ENCODE measurements at regions not wholly inside any gene's neighbourhood (a gene's known extent, or its start where the extent isn't known, plus 50 kb on each side); places are given as distances from the start of the nearest gene placed in this dataset.

DNA sequence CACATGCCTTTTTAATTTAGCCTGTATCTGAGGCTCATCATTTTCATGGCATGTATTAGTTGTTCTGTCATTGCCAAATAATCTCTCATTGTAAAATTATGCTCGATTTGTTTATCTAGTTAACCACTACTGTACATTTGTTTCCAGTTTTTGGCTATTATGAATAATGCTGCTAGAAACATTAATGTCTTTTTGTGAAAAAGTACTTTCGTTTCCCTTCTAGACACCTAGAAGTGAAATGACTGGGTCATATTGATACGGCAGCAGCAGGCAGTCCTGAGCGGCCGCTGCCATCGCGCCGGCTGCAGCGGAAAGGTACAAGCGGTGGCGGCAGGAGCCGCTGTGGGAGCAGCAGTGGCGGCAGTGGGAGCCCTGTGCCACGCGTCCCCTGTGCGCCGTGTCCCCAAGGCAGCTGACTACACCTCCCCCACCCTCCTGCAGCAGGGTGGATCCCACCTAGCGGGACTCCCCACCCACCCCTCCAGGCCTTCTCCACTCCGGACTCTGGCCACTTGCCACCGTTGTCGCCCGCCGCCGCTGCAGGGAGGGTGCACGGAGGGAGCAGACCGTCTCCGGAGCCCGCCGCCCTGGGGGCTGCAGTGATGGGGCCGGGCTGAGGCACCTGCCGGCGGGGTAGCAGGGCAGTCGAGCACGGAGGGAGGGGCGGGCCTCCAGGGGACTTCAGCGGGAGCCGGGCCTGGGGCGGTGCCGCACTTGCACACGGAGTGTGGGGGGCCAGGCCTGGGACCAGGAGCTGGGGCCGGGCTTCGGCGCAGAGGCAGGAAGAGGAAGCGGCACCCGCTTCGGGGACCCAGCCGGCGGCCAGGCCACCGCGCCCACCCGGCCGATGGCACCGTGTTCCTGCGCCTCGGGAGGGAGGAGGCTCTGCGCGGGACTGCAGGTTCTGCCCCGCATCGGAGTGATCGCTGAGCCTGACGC, 66.8 kb upstream of the RGS7 start:
- H3K9ac ChIP-seq (ENCODE audit: low read length): peak overlapping the region; percentile 60
- peaks cover 5% of the 10 kb centered on the region; the same call in 1 of the 2 replicates for H3K4me1 ChIP-seq (ENCODE audit: low read length)
- peak overlapping the region; percentile 64 for H2AFZ ChIP-seq (ENCODE audit: low read depth, low read length)
- TF ChIP-seq, protein P1, sequence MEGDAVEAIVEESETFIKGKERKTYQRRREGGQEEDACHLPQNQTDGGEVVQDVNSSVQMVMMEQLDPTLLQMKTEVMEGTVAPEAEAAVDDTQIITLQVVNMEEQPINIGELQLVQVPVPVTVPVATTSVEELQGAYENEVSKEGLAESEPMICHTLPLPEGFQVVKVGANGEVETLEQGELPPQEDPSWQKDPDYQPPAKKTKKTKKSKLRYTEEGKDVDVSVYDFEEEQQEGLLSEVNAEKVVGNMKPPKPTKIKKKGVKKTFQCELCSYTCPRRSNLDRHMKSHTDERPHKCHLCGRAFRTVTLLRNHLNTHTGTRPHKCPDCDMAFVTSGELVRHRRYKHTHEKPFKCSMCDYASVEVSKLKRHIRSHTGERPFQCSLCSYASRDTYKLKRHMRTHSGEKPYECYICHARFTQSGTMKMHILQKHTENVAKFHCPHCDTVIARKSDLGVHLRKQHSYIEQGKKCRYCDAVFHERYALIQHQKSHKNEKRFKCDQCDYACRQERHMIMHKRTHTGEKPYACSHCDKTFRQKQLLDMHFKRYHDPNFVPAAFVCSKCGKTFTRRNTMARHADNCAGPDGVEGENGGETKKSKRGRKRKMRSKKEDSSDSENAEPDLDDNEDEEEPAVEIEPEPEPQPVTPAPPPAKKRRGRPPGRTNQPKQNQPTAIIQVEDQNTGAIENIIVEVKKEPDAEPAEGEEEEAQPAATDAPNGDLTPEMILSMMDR (IDR thresholded peaks at IDR 0.05; ENCODE audit: low read depth, low read length): peak; percentile 37
- TF ChIP-seq EZH2phosphoT487 (IDR thresholded peaks at IDR 0.05; ENCODE audit: low read depth): no peak
- no peak overlapping the region for H3K27ac ChIP-seq (ENCODE audit: low read length)
- peak overlapping the region; percentile 76 for H3K4me3 ChIP-seq (ENCODE audit: low read length)
- peak overlapping the region; percentile 58 for H3K4me2 ChIP-seq (ENCODE audit: low read length)
- H4K20me1 ChIP-seq (ENCODE audit: insufficient read depth, low read length): no peaks in the 10 kb centered on the region
- no peaks in the 10 kb centered on the region for H3K36me3 ChIP-seq (replicated peaks; ENCODE audit: low read depth, low read length)
- no peaks in the 10 kb centered on the region for H3K79me2 ChIP-seq (ENCODE audit: low read length)
- peaks cover 17% of the 10 kb centered on the region for H3K27me3 ChIP-seq (ENCODE audit: low read depth, low read length)
- H3K9me3 ChIP-seq (ENCODE audit: insufficient read depth, low read length): no peaks in the 10 kb centered on the region

DNA sequence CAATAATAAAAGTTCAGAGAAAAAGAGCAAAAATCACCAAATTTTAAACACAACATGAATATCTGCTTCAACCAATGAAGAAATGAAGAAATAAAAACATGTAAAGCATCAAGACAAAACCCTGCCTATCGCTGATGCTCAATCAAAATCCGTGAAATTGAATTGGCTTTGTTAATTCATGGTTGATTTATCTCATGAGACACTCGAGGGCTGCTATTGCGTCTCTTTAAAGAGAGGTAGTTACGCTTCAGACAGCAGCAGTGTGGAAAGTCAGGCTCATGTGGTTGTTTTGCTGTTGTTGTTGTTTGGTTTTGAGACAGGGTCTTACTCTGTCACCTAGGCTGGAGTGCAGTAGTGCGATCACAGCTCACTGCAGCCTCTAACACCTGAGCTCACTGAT, 65.5 kb upstream of the RGS7 start:
- Histone ChIP-seq H3K4me1 (ENCODE audit: low read length) (peaks cover 5% of the 10 kb centered on the region; the same call in 1 of the 2 replicates), H3K9me3 (ENCODE audit: insufficient read depth, low read length) (no peaks in the 10 kb centered on the region), H4K20me1 (ENCODE audit: insufficient read depth, low read length) (no peaks in the 10 kb centered on the region), H3K27ac (ENCODE audit: low read length) (no peak overlapping the region), H3K27me3 (ENCODE audit: low read depth, low read length) (peaks cover 17% of the 10 kb centered on the region), H3K4me2 (ENCODE audit: low read length) (no peak overlapping the region), H3K4me3 (ENCODE audit: low read length) (no peak overlapping the region), H3K79me2 (ENCODE audit: low read length) (no peaks in the 10 kb centered on the region), H3K9ac (ENCODE audit: low read length) (no peak overlapping the region), H3K36me3 (replicated peaks; ENCODE audit: low read depth, low read length) (no peaks in the 10 kb centered on the region), H2AFZ (ENCODE audit: low read depth, low read length) (no peak overlapping the region)
- TF ChIP-seq EZH2phosphoT487 (IDR thresholded peaks at IDR 0.05; ENCODE audit: low read depth): no peak
- TF ChIP-seq, protein P1 (IDR thresholded peaks at IDR 0.05; ENCODE audit: low read depth, low read length): no peak

DNA sequence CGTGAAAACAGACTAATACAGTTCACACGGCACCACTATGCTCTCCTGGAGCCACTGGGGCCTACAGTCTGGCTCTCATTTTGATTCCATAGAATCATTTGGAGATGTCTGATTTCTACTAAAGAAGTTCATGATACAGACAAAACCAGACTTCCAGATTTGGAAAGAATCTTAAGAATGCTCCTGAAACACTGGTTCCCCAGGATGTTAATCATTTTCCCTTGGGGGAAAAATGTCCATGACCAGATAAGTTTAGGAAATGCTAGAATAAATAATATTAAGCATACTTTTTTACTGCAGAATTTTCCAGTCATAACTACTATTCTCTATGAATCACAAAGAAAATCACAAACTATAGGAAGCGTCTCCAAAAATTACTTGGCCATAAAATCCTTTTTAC, 63.0 kb upstream of the RGS7 start:
- no peak overlapping the region for H3K9ac ChIP-seq (ENCODE audit: low read length)
- no peak overlapping the region for H3K4me2 ChIP-seq (ENCODE audit: low read length)
- H3K4me3 ChIP-seq (ENCODE audit: low read length): no peak overlapping the region
- H4K20me1 ChIP-seq (ENCODE audit: insufficient read depth, low read length): no peaks in the 10 kb centered on the region
- peaks cover 20% of the 10 kb centered on the region for H3K27me3 ChIP-seq (ENCODE audit: low read depth, low read length)
- no peak overlapping the region for H3K27ac ChIP-seq (ENCODE audit: low read length)
- H3K9me3 ChIP-seq (ENCODE audit: insufficient read depth, low read length): no peaks in the 10 kb centered on the region
- H3K79me2 ChIP-seq (ENCODE audit: low read length): no peaks in the 10 kb centered on the region
- H2AFZ ChIP-seq (ENCODE audit: low read depth, low read length): no peak overlapping the region
- no peaks in the 10 kb centered on the region for H3K36me3 ChIP-seq (replicated peaks; ENCODE audit: low read depth, low read length)
- H3K4me1 ChIP-seq (ENCODE audit: low read length): peaks cover 5% of the 10 kb centered on the region; the same call in 1 of the 2 replicates
- no peak for TF ChIP-seq EZH2phosphoT487 (IDR thresholded peaks at IDR 0.05; ENCODE audit: low read depth)
- TF ChIP-seq, protein P1 (IDR thresholded peaks at IDR 0.05; ENCODE audit: low read depth, low read length): no peak

DNA sequence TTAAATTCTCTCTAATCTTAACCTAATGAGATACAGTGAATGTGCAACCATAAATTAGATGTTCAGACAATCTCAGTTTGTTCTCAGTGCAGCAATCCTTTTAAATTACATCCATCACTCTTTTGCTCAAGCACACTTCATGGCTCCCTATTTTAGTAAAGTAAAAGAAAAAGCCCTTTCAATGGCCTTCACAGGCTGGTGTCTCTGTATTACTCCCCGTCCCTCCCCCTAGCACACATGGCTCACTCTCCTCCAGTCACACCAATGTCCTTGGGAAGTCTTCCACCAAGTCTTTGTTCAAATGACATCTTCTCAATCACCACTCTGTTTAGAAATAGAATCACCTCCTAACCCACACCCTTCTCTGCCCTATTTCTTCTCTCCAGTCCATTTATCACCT, 60.3 kb upstream of the RGS7 start:
- Histone ChIP-seq H3K9me3 (ENCODE audit: insufficient read depth, low read length) (no peaks in the 10 kb centered on the region), H4K20me1 (ENCODE audit: insufficient read depth, low read length) (no peaks in the 10 kb centered on the region), H3K4me2 (ENCODE audit: low read length) (no peak overlapping the region), H3K9ac (ENCODE audit: low read length) (no peak overlapping the region), H3K27me3 (ENCODE audit: low read depth, low read length) (peaks cover 16% of the 10 kb centered on the region), H3K4me1 (ENCODE audit: low read length) (peaks cover 18% of the 10 kb centered on the region), H3K36me3 (replicated peaks; ENCODE audit: low read depth, low read length) (no peaks in the 10 kb centered on the region), H3K4me3 (ENCODE audit: low read length) (no peak overlapping the region), H3K79me2 (ENCODE audit: low read length) (no peaks in the 10 kb centered on the region), H3K27ac (ENCODE audit: low read length) (no peak overlapping the region), H2AFZ (ENCODE audit: low read depth, low read length) (no peak overlapping the region)
- no peak for TF ChIP-seq EZH2phosphoT487 (IDR thresholded peaks at IDR 0.05; ENCODE audit: low read depth)
- TF ChIP-seq, protein P1 (IDR thresholded peaks at IDR 0.05; ENCODE audit: low read depth, low read length): no peak

Measured in OCI-LY3 (cell line).